ENCODE measurements at regions not wholly inside any gene's neighbourhood (a gene's known extent, or its start where the extent isn't known, plus 50 kb on each side); places are given as distances from the start of the nearest gene placed in this dataset.

DNA sequence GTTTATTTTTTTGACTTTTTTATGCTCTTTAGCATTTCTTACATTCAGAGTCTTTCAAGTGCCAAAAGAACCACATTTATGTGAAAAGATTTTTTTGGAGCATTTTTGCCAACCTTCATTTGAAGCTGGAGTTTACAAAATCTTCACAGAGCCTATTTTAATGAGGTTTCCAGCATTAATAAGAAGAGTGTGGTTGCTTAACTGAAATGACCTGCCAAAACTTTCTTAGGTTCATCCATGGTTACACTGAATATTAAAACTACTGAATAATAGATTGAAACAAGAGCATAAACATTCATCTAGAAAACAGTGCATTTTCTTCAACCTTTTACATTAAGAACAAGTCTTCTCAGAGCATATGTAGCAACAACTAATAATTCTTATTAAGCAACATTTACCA lies 672.3 kb upstream of the CXADR start:
- TF ChIP-seq, protein P1, sequence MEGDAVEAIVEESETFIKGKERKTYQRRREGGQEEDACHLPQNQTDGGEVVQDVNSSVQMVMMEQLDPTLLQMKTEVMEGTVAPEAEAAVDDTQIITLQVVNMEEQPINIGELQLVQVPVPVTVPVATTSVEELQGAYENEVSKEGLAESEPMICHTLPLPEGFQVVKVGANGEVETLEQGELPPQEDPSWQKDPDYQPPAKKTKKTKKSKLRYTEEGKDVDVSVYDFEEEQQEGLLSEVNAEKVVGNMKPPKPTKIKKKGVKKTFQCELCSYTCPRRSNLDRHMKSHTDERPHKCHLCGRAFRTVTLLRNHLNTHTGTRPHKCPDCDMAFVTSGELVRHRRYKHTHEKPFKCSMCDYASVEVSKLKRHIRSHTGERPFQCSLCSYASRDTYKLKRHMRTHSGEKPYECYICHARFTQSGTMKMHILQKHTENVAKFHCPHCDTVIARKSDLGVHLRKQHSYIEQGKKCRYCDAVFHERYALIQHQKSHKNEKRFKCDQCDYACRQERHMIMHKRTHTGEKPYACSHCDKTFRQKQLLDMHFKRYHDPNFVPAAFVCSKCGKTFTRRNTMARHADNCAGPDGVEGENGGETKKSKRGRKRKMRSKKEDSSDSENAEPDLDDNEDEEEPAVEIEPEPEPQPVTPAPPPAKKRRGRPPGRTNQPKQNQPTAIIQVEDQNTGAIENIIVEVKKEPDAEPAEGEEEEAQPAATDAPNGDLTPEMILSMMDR (conservative IDR thresholded peaks at IDR 0.05), result no peak
- no peak for TF ChIP-seq ZFX (IDR thresholded peaks at IDR 0.05)

All from C4-2B (cell line).